ENCODE measurements at regions not wholly inside any gene's neighbourhood (a gene's known extent, or its start where the extent isn't known, plus 50 kb on each side); places are given as distances from the start of the nearest gene placed in this dataset.

- DNase-seq = no peak
Observed at GRCh38 chr2:238726670-238727584, 121.0 kb upstream of the TWIST2 start.

DNA sequence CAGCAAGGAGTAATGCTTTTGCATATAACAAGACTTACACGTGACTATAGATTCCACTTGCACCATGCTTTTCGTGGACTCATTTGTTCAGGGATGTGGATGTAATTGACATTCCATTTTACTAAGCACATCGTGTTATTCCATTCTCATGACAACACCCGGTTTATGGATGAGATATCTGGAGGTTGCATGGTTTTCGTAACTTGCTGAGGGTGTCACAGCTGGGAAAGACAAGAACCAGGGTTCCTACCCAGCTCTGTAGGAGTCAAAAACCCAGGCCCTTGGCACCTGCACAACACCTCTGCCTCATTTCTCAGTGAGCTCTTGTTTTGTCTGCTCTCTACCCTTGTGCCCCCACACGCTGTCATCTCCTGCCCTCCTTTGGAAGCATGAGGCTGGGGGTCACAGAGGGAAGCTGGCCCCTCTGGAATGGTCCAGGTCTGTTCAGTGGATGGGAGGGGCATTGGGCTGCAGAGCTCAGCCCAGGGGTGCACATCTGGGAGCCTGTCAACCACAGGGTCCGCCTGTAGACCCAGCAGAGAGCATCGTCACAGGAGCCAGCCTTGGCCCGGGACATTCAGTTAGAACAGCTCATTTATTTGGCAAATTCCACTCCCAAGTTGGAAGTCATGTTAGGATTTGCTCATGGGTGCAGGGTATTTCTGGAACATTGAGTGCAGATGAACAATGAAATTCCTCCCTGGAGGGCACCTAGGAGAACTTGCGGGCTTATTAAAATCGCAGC, 120.1 kb upstream of the TWIST2 start:
- no peak for DNase-seq

DNA sequence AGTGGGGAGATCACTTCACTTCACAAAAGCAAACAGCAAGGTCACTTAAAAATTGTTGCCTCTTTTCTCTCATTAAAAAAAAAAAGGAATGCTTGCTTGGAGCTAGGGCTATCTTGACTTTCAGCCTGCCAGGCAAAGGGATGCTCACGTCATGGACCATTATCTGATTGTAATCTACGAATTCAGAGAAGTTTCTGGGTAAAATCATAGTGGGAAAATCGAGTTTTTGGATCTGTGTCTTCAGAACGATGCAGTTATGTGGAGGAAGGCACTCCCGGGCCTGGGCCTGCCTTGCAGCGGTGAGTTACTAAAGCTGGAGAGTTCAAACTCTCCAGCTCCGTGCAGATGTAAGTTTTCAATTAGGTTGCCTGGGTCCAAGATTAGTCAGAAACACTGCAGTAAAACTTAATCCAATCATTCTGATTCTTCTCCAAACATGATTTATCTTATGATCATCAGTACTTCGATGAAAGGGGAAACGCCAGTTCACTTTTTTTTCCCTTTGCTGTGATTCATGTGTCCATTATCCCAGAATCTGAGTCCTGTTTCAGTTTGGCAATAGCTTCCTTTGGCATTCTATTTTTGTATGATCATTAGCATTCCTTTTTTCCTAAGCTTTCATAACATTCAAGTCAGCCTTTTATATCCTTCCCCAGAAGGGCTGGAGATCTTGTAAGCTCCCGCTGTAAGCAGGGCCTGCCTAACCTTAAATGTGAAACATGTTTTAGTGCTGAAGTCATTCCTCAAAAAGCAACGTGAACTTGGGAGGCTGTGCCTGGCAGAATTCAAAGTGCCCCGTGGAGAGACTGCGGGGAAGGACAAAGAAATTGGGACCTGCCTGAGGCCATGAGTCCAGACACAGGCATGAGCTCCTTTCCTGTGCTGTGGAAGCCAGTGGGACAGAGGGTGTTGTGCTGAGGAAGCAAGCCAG, 119.3 kb upstream of the TWIST2 start:
- DNase-seq = no peak

DNA sequence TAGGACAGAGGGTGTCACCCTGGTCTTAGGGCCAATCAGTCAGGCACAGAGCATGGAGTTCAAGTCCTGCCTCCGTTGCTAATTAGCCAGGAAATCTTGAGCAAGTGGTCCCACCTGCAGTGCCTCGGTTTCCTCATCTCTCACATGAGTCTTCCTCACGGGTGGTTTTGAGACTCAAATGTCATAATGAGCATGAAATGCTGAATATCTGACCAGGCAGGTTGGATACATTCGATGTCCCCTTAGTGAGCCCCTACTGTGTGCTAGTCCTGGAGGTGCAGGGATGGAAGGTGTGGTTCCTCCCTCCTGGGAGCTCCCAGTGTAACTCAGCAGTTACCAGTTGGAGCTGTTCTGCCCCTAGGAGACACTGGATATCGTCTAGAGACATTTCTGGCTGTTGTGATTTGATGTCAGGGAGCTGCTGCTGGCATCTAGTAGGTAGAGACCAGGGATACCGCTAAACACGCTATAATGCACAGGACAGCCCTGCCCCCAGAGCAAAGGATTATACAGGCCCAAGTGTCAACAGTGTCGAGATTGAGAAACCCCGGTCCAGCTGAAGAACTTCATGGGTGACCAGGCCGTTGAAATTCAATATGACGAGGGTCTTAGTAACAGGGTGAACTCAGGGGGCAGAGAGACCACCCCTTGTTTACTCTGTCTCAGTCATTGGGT, 118.5 kb upstream of the TWIST2 start:
- DNase-seq = no peak

- DNase-seq = no peak
Observed at GRCh38 chr2:238730001-238730669, 117.8 kb upstream of the TWIST2 start.

GRCh38 chr2:238730881-238731280, 117.0 kb upstream of the TWIST2 start:
- no peak for DNase-seq

- peak; percentile 16 for DNase-seq
Observed at GRCh38 chr2:238731961-238732360, 115.9 kb upstream of the TWIST2 start.

DNA sequence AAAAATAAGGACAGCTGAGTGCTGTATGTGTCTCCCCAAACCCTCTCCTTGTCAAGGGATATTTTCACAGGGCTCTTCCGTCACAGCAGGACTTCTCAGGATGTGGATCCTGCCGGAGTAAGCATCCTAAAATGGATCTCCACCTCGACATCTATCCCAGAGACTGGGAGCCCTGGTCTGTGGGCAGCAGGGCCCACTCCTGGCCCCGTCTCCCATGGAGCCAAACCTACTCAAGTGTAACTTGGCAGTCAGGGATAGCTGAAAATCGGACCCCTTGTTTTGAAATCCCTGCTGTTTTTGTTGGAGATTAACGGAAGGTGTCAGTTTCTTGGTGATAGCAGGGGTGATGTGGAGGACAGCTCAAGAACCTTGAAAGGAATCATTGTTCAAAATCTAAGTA, 109.0 kb upstream of the TWIST2 start:
- DNase-seq = no peak

- no peak for DNase-seq
Observed at GRCh38 chr2:238739668-238740067, 108.2 kb upstream of the TWIST2 start.

GRCh38 chr2:238741277-238741676, 106.6 kb upstream of the TWIST2 start:
- no peak for DNase-seq

- no peak for DNase-seq
Observed at GRCh38 chr2:238742066-238742465, 105.8 kb upstream of the TWIST2 start.

- DNase-seq = no peak
Observed at GRCh38 chr2:238742664-238743063, 105.2 kb upstream of the TWIST2 start.

- DNase-seq = peak; percentile 21
Observed at GRCh38 chr2:238743243-238744065, 104.4 kb upstream of the TWIST2 start.

DNA sequence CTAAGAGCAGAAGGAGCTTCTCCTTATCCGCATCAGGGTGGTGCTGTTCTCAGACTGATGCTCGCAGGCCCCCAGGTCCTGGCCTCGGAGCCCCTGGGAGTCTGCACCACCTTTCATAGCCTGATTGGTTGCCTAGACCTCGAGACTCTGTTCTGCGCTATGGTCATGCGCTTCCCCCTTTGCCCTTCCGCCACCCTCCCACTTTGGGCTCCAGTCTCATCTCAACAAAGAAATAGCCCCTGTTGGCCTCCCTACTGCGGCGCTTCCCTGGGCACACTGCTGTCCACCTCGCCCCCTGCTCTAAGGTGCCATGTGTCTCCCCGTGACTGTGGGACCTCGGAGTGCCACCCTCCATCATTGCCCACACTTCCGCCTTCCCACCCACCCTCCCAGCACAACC, 102.9 kb upstream of the TWIST2 start:
- no peak for DNase-seq

GRCh38 chr2:238745997-238746396, 101.9 kb upstream of the TWIST2 start:
- DNase-seq = no peak

- no peak for DNase-seq
Observed at GRCh38 chr2:238747114-238747513, 100.8 kb upstream of the TWIST2 start.

DNA sequence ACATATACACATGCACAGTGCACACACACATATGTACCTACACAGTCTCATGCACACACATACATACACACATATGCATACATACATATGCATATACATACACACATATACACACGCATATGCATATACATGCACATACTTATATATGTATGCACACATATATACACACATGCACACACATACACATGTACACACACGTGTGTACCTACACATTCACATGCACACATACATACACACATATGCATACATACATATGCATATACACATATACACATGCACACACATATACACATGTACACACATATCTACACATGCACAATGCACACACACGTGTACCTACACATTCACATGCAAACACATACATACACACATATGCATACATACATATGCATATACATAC, 100.3 kb upstream of the TWIST2 start:
- no peak for DNase-seq

GRCh38 chr2:238750212-238750904, 97.5 kb upstream of the TWIST2 start:
- no peak for DNase-seq

DNA sequence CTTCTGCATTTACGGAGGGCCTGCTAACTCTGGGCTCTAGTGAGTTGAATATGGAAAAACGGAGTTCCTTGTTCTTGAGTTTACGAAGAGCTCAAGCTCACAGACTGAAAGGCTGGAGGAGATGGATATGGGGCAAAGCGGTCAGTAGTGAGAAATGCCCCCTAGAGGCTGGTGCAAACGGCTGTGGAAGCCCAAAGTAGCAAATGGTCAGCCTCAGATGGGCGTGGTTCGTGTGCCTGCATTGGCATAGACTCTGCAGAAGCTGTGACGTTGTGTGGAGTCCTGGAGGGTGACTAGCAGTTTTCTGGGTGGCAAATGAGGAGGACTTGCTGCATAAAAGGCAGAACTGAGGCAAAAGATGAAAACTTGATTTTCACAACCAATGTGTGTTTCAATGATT, 93.6 kb upstream of the TWIST2 start:
- no peak for DNase-seq

- peak; percentile 18 for DNase-seq
Observed at GRCh38 chr2:238761868-238762267, 86.0 kb upstream of the TWIST2 start.

All from hematopoietic multipotent progenitor cell treated with erythropoietin and hydrocortisone succinate and interleukin-3 and kit ligand, for 6 days (in vitro differentiated cells).